ENCODE measurements at regions not wholly inside any gene's neighbourhood (a gene's known extent, or its start where the extent isn't known, plus 50 kb on each side); places are given as distances from the start of the nearest gene placed in this dataset.

- TF ChIP-seq CTCF (IDR thresholded peaks at IDR 0.05) (no peak), POLR2A (IDR thresholded peaks at IDR 0.05) (no peak)
Observed at GRCh38 chr12:89276860-89277259, 75.4 kb downstream of the DUSP6 start.
